ENCODE measurements at regions not wholly inside any gene's neighbourhood (a gene's known extent, or its start where the extent isn't known, plus 50 kb on each side); places are given as distances from the start of the nearest gene placed in this dataset.

GRCh38 chr4:101660607-101661006, 129.9 kb upstream of the BANK1 start:
- no peak for ATAC-seq (ENCODE audit: low read depth)
- Mint-ChIP-seq H3K4me3 (no peak overlapping the region), H3K9me3 (no peaks in the 10 kb centered on the region), H3K27me3 (no peaks in the 10 kb centered on the region), H3K27ac (no peak overlapping the region), H3K4me1 (no peaks in the 10 kb centered on the region), H3K36me3 (ENCODE audit: low read depth) (no peaks in the 10 kb centered on the region)
- POLR2A ChIA-PET = no interaction called here
- CTCF ChIA-PET = no interaction called here
- intact Hi-C loops (cut with micrococcal nuclease) = no loop called here
- DNase-seq = no peak
- TF ChIP-seq CTCF (IDR thresholded peaks at IDR 0.05) = no peak

- Mint-ChIP-seq H3K27ac (no peak overlapping the region), H3K36me3 (ENCODE audit: low read depth) (no peaks in the 10 kb centered on the region), H3K4me3 (no peak overlapping the region), H3K27me3 (no peaks in the 10 kb centered on the region), H3K4me1 (no peaks in the 10 kb centered on the region), H3K9me3 (no peaks in the 10 kb centered on the region)
- CTCF ChIA-PET = no interaction called here
- POLR2A ChIA-PET = no interaction called here
- ATAC-seq (ENCODE audit: low read depth) (no peak), DNase-seq (no peak)
- no peak for TF ChIP-seq CTCF (IDR thresholded peaks at IDR 0.05)
- intact Hi-C loops (cut with micrococcal nuclease) = no loop called here
Measured at GRCh38 chr4:101655857-101656256, 134.7 kb upstream of the BANK1 start.

DNA sequence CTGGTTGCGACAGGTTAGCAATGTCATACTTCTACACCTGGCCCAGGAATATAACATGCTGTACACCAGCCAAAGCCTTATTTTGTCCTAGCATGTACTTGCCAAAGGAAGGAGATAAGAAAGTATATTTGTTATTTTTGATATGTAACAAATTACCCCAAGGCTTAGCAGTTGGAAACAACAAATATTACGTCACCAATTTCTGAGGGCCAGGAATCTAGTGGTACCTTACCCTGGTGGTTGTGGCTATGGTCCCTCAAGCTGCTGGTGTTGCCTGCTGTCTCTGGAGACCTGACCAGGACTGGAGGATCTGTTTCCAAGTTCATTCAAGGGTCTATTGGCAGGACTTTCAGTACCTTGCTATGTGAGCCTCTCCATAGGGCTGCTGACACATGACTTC, 135.5 kb upstream of the BANK1 start:
- Mint-ChIP-seq H3K4me1 (no peaks in the 10 kb centered on the region), H3K9me3 (no peaks in the 10 kb centered on the region), H3K27me3 (no peaks in the 10 kb centered on the region), H3K27ac (no peak overlapping the region), H3K36me3 (ENCODE audit: low read depth) (no peaks in the 10 kb centered on the region), H3K4me3 (no peak overlapping the region)
- intact Hi-C loops (cut with micrococcal nuclease) = no loop called here
- ATAC-seq (ENCODE audit: low read depth) (no peak), DNase-seq (no peak)
- no peak for TF ChIP-seq CTCF (IDR thresholded peaks at IDR 0.05)
- ChIA-PET POLR2A (no interaction called here), CTCF (no interaction called here)

GRCh38 chr4:101651778-101652177, 138.8 kb upstream of the BANK1 start:
- Mint-ChIP-seq H3K27me3 (no peaks in the 10 kb centered on the region), H3K27ac (no peak overlapping the region), H3K9me3 (no peaks in the 10 kb centered on the region), H3K4me3 (no peak overlapping the region), H3K4me1 (no peaks in the 10 kb centered on the region), H3K36me3 (ENCODE audit: low read depth) (no peaks in the 10 kb centered on the region)
- intact Hi-C loops (cut with micrococcal nuclease) = no loop called here
- no peak for ATAC-seq (ENCODE audit: low read depth)
- POLR2A ChIA-PET = no interaction called here
- TF ChIP-seq CTCF (IDR thresholded peaks at IDR 0.05) = no peak
- DNase-seq = no peak
- CTCF ChIA-PET = no interaction called here

GRCh38 chr4:101649790-101650515, 140.6 kb upstream of the BANK1 start:
- ChIA-PET CTCF (no interaction called here), POLR2A (no interaction called here)
- Mint-ChIP-seq H3K27ac (no peak overlapping the region), H3K27me3 (no peaks in the 10 kb centered on the region), H3K36me3 (ENCODE audit: low read depth) (no peaks in the 10 kb centered on the region), H3K4me1 (no peaks in the 10 kb centered on the region), H3K4me3 (no peak overlapping the region), H3K9me3 (no peaks in the 10 kb centered on the region)
- DNase-seq (no peak), ATAC-seq (ENCODE audit: low read depth) (no peak)
- intact Hi-C loops (cut with micrococcal nuclease) = no loop called here
- no peak for TF ChIP-seq CTCF (IDR thresholded peaks at IDR 0.05)
